ENCODE measurements at regions not wholly inside any gene's neighbourhood (a gene's known extent, or its start where the extent isn't known, plus 50 kb on each side); places are given as distances from the start of the nearest gene placed in this dataset.

- Histone ChIP-seq H3K27me3 (ENCODE audit: control insufficient read depth in 5 of 5, insufficient read depth in 4 of 5, low read length in 5 of 5) (peaks cover 0 to 10% (median 0%) of the 10 kb centered on the region in 5 donors), H3K9ac (ENCODE audit: low read length in 5 of 5) (no peak overlapping the region), H3K36me3 (ENCODE audit: control insufficient read depth in 5 of 5, insufficient read depth in 5 of 5, low read length in 5 of 5) (no peaks in the 10 kb centered on the region), H3K27ac (ENCODE audit: low read depth, low read length) (no peak overlapping the region), H3K4me1 (ENCODE audit: control insufficient read depth in 5 of 5, insufficient read depth in 5 of 5, low read length in 5 of 5) (peaks cover 4 to 27% (median 22%) of the 10 kb centered on the region in 5 donors), H3K4me3 (ENCODE audit: low read depth in 1 of 5, low read length in 5 of 5) (no peak overlapping the region), H3K9me3 (ENCODE audit: control insufficient read depth in 5 of 5, low read length in 5 of 5) (peaks cover 0 to 9% (median 2%) of the 10 kb centered on the region in 5 donors)
Observed at GRCh38 chr22:49117486-49117885, 710.2 kb downstream of the BRD1 start.

- Histone ChIP-seq H3K4me1 (ENCODE audit: control insufficient read depth in 5 of 5, insufficient read depth in 5 of 5, low read length in 5 of 5) (peaks cover 4 to 21% (median 17%) of the 10 kb centered on the region in 5 donors), H3K27ac (ENCODE audit: low read depth, low read length) (no peak overlapping the region), H3K9me3 (ENCODE audit: control insufficient read depth in 5 of 5, low read length in 5 of 5) (peaks cover 0 to 9% (median 2%) of the 10 kb centered on the region in 5 donors), H3K9ac (ENCODE audit: low read length in 5 of 5) (no peak overlapping the region), H3K27me3 (ENCODE audit: control insufficient read depth in 5 of 5, insufficient read depth in 4 of 5, low read length in 5 of 5) (peaks cover 0 to 12% (median 0%) of the 10 kb centered on the region in 5 donors), H3K36me3 (ENCODE audit: control insufficient read depth in 5 of 5, insufficient read depth in 5 of 5, low read length in 5 of 5) (no peaks in the 10 kb centered on the region), H3K4me3 (ENCODE audit: low read depth in 1 of 5, low read length in 5 of 5) (no peak overlapping the region)
Observed at GRCh38 chr22:49116486-49117120, 711.1 kb downstream of the BRD1 start.

- peaks cover 0 to 12% (median 0%) of the 10 kb centered on the region in 5 donors for H3K27me3 ChIP-seq (ENCODE audit: control insufficient read depth in 5 of 5, insufficient read depth in 4 of 5, low read length in 5 of 5)
- H3K4me1 ChIP-seq (ENCODE audit: control insufficient read depth in 5 of 5, insufficient read depth in 5 of 5, low read length in 5 of 5), result peaks cover 4 to 17% (median 13%) of the 10 kb centered on the region in 5 donors
- no peak overlapping the region for H3K9ac ChIP-seq (ENCODE audit: low read length in 5 of 5)
- H3K9me3 ChIP-seq (ENCODE audit: control insufficient read depth in 5 of 5, low read length in 5 of 5), result peaks cover 0 to 9% (median 2%) of the 10 kb centered on the region in 5 donors
- no peak overlapping the region for H3K4me3 ChIP-seq (ENCODE audit: low read depth in 1 of 5, low read length in 5 of 5)
- H3K36me3 ChIP-seq (ENCODE audit: control insufficient read depth in 5 of 5, insufficient read depth in 5 of 5, low read length in 5 of 5), result no peaks in the 10 kb centered on the region
- H3K27ac ChIP-seq (ENCODE audit: low read depth, low read length), result no peak overlapping the region
Observed at GRCh38 chr22:49116021-49116420, 711.7 kb downstream of the BRD1 start.

- Histone ChIP-seq H3K9ac (ENCODE audit: low read length in 5 of 5) (no peak overlapping the region), H3K4me3 (ENCODE audit: low read depth in 1 of 5, low read length in 5 of 5) (no peak overlapping the region), H3K36me3 (ENCODE audit: control insufficient read depth in 5 of 5, insufficient read depth in 5 of 5, low read length in 5 of 5) (no peaks in the 10 kb centered on the region), H3K4me1 (ENCODE audit: control insufficient read depth in 5 of 5, insufficient read depth in 5 of 5, low read length in 5 of 5) (peaks cover 4 to 15% (median 12%) of the 10 kb centered on the region in 5 donors), H3K27ac (ENCODE audit: low read depth, low read length) (no peak overlapping the region), H3K27me3 (ENCODE audit: control insufficient read depth in 5 of 5, insufficient read depth in 4 of 5, low read length in 5 of 5) (peaks cover 0 to 15% (median 2%) of the 10 kb centered on the region in 5 donors), H3K9me3 (ENCODE audit: control insufficient read depth in 5 of 5, low read length in 5 of 5) (peaks cover 0 to 9% (median 2%) of the 10 kb centered on the region in 5 donors)
Observed at GRCh38 chr22:49115197-49115596, 712.5 kb downstream of the BRD1 start.

- Histone ChIP-seq H3K4me3 (ENCODE audit: low read depth in 1 of 5, low read length in 5 of 5) (no peak overlapping the region), H3K9me3 (ENCODE audit: control insufficient read depth in 5 of 5, low read length in 5 of 5) (peaks cover 0 to 9% (median 2%) of the 10 kb centered on the region in 5 donors)
Observed at GRCh38 chr22:49113758-49114157, 713.9 kb downstream of the BRD1 start.

GRCh38 chr22:49112661-49113626, 714.7 kb downstream of the BRD1 start:
- H3K4me1 ChIP-seq (ENCODE audit: control insufficient read depth in 5 of 5, insufficient read depth in 5 of 5, low read length in 5 of 5), result no peaks in the 10 kb centered on the region
- no peak overlapping the region for H3K27ac ChIP-seq (ENCODE audit: low read depth, low read length)
- no peaks in the 10 kb centered on the region for H3K36me3 ChIP-seq (ENCODE audit: control insufficient read depth in 5 of 5, insufficient read depth in 5 of 5, low read length in 5 of 5)
- H3K4me3 ChIP-seq (ENCODE audit: low read depth in 1 of 5, low read length in 5 of 5), result no peak overlapping the region
- H3K9ac ChIP-seq (ENCODE audit: low read length in 5 of 5), result no peak overlapping the region
- H3K9me3 ChIP-seq (ENCODE audit: control insufficient read depth in 5 of 5, low read length in 5 of 5), result peaks cover 0 to 9% (median 2%) of the 10 kb centered on the region in 5 donors
- H3K27me3 ChIP-seq (ENCODE audit: control insufficient read depth in 5 of 5, insufficient read depth in 4 of 5, low read length in 5 of 5), result peaks cover 2 to 24% (median 15%) of the 10 kb centered on the region in 5 donors

More at GRCh38 chr22:49113758-49114157, 713.9 kb downstream of the BRD1 start:
- Histone ChIP-seq H3K9ac (ENCODE audit: low read length in 5 of 5) (no peak overlapping the region), H3K27me3 (ENCODE audit: control insufficient read depth in 5 of 5, insufficient read depth in 4 of 5, low read length in 5 of 5) (peaks cover 0 to 23% (median 8%) of the 10 kb centered on the region in 5 donors), H3K4me1 (ENCODE audit: control insufficient read depth in 5 of 5, insufficient read depth in 5 of 5, low read length in 5 of 5) (peaks cover 0 to under 1% (median 0%) of the 10 kb centered on the region in 5 donors), H3K36me3 (ENCODE audit: control insufficient read depth in 5 of 5, insufficient read depth in 5 of 5, low read length in 5 of 5) (no peaks in the 10 kb centered on the region), H3K27ac (ENCODE audit: low read depth, low read length) (no peak overlapping the region)

GRCh38 chr22:49112176-49112575, 715.5 kb downstream of the BRD1 start:
- Histone ChIP-seq H3K27me3 (ENCODE audit: control insufficient read depth in 5 of 5, insufficient read depth in 4 of 5, low read length in 5 of 5) (peaks cover 8 to 29% (median 22%) of the 10 kb centered on the region in 5 donors), H3K4me3 (ENCODE audit: low read depth in 1 of 5, low read length in 5 of 5) (no peak overlapping the region), H3K36me3 (ENCODE audit: control insufficient read depth in 5 of 5, insufficient read depth in 5 of 5, low read length in 5 of 5) (no peaks in the 10 kb centered on the region), H3K9ac (ENCODE audit: low read length in 5 of 5) (no peak overlapping the region), H3K4me1 (ENCODE audit: control insufficient read depth in 5 of 5, insufficient read depth in 5 of 5, low read length in 5 of 5) (no peaks in the 10 kb centered on the region), H3K27ac (ENCODE audit: low read depth, low read length) (no peak overlapping the region), H3K9me3 (ENCODE audit: control insufficient read depth in 5 of 5, low read length in 5 of 5) (peaks cover 0 to 9% (median 2%) of the 10 kb centered on the region in 5 donors)

- Histone ChIP-seq H3K27me3 (ENCODE audit: control insufficient read depth in 5 of 5, insufficient read depth in 4 of 5, low read length in 5 of 5) (peaks cover 8 to 39% (median 28%) of the 10 kb centered on the region in 5 donors), H3K27ac (ENCODE audit: low read depth, low read length) (no peak overlapping the region), H3K4me1 (ENCODE audit: control insufficient read depth in 5 of 5, insufficient read depth in 5 of 5, low read length in 5 of 5) (no peaks in the 10 kb centered on the region)
Observed at GRCh38 chr22:49111085-49111484, 716.6 kb downstream of the BRD1 start.

GRCh38 chr22:49108636-49109315, 718.9 kb downstream of the BRD1 start:
- Histone ChIP-seq H3K9ac (ENCODE audit: low read length in 5 of 5) (no peak overlapping the region), H3K36me3 (ENCODE audit: control insufficient read depth in 5 of 5, insufficient read depth in 5 of 5, low read length in 5 of 5) (no peaks in the 10 kb centered on the region), H3K4me3 (ENCODE audit: low read depth in 1 of 5, low read length in 5 of 5) (no peak overlapping the region), H3K27me3 (ENCODE audit: control insufficient read depth in 5 of 5, insufficient read depth in 4 of 5, low read length in 5 of 5) (peaks cover 8 to 52% (median 39%) of the 10 kb centered on the region in 5 donors), H3K9me3 (ENCODE audit: control insufficient read depth in 5 of 5, low read length in 5 of 5) (peaks cover 0 to 4% (median 0%) of the 10 kb centered on the region in 5 donors), H3K4me1 (ENCODE audit: control insufficient read depth in 5 of 5, insufficient read depth in 5 of 5, low read length in 5 of 5) (no peaks in the 10 kb centered on the region), H3K27ac (ENCODE audit: low read depth, low read length) (no peak overlapping the region)

More at GRCh38 chr22:49111085-49111484, 716.6 kb downstream of the BRD1 start:
- no peak overlapping the region for H3K4me3 ChIP-seq (ENCODE audit: low read depth in 1 of 5, low read length in 5 of 5)
- peaks cover 0 to 9% (median 2%) of the 10 kb centered on the region in 5 donors for H3K9me3 ChIP-seq (ENCODE audit: control insufficient read depth in 5 of 5, low read length in 5 of 5)
- no peaks in the 10 kb centered on the region for H3K36me3 ChIP-seq (ENCODE audit: control insufficient read depth in 5 of 5, insufficient read depth in 5 of 5, low read length in 5 of 5)
- H3K9ac ChIP-seq (ENCODE audit: low read length in 5 of 5), result no peak overlapping the region
